ENCODE measurements at regions not wholly inside any gene's neighbourhood (a gene's known extent, or its start where the extent isn't known, plus 50 kb on each side); places are given as distances from the start of the nearest gene placed in this dataset.
"Not testable (repeated sequence)": the region's sequence is repeated elsewhere in the genome, so short reads cannot be mapped to it uniquely, and the experiment has no call there.

DNA sequence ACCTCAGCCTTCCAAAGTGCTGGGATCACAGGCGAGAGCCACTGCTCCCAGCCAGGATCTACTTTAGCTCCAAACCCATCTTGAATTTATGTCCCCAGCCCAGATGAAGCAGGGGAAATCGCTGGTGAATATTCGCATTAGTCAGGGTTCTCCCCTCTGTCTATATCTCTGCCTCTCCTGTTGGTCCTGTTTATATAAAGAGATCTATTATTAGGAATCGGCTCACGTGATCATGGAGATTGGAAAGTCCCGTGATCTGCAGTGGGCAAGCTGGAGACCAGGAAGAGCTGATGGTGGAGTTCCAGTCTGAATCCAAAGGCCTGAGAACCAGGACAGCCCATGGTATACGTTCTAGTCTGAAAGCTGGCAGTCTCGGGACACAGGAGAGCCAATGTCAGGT lies 382.8 kb downstream of the SEC14L1 start:
- no peak for DNase-seq (ENCODE audit: low read depth in 2 of 2)

DNA sequence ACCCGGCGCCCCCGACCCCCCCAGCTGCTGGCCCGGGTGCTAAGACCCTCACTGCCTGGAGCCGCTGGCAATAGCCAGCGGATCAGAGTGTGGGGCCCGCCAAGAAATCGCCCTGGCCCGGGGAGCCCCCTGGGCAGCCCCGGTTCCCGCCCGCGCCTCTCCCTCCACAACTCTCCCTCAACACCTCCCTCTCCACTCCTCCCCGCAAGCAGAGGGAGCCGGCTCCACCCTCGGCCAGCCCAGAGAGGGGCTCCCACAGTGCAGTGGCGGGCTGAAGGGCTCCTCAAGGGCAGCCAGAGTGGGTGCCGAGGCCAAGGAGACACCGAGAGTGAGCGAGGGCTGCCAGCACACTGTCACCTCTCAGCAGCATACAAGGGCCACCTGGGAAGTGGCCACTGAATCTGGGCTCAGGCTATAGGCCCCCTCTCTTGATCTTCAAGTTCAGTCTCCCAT lies 385.5 kb downstream of the SEC14L1 start:
- DNase-seq (ENCODE audit: low read depth in 2 of 2) = no peak

DNA sequence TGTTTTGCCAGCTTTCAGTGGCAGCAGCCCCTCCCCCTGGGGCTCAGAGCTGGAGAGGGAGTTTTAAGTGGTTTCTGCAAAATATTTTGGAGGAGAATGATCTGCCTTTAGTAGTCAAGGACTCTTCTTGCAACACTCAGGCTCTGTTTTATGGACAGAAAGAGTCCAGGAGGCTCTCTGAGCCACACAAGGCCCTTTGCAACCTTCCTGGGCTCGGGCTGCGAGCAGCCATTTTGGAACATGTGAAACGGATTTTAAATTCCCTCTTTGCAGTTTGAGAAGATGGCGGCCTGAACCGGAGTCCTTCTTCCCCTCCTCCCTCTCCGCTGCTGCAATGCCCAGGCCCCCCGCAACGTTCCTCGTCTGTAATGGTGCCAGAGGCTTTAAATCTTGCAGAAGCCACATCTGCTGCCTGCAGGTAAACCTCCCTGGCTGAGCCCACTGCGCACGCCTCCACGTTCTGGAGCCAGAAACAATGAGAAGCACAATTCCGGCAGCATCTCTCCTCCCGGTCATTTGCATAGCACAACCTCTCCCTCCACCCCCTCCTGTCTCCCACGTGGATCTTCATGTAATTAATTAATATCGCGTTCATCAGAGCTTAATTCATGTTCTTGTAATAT lies 386.1 kb downstream of the SEC14L1 start:
- DNase-seq (ENCODE audit: low read depth in 2 of 2) = no peak

GRCh38 chr17:77527409-77527808 lies 386.6 kb downstream of the SEC14L1 start:
- DNase-seq (ENCODE audit: low read depth in 2 of 2) = no peak

GRCh38 chr17:77527836-77528505 lies 387.2 kb downstream of the SEC14L1 start:
- no peak for DNase-seq (ENCODE audit: low read depth in 2 of 2)

GRCh38 chr17:77528516-77529327 lies 388.0 kb downstream of the SEC14L1 start:
- DNase-seq (ENCODE audit: low read depth in 2 of 2) = no peak

DNA sequence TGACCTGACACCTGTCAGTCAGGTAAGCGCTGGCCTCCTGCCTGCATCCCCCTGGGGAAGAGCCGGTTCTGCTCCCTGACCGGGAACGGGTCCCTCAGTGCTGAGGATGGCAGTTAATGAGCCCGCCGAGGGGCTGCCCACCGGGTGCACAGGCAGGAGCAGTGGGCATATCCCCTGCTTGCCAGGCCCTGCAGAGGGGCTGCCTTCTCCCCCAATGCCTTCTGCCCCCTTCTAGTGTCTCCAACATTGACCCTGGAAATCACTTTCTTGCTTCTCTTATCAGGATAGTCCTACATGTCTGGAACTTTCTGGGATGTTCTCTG lies 388.5 kb downstream of the SEC14L1 start:
- no peak for DNase-seq (ENCODE audit: low read depth in 2 of 2)

DNA sequence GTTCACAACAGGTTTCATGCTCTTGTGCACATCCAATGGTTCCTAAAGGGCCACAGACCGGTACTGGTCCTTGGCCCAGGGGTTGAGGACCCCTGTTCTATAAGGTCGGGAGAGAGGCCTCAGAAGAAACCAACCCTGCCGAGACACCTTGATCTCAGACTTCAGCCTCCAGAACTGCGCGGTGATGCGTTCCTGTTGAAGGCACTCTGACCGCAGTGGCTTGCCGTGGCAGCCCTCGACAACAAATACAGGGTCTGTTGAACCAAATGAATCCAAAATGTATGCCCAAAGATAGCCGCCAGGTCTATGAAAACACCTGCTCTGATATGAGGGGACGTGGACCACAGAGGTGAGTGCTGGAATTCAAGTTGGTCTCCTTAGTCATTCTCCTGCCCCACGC lies 389.8 kb downstream of the SEC14L1 start:
- DNase-seq (ENCODE audit: low read depth in 2 of 2) = no peak

- no peak for DNase-seq (ENCODE audit: low read depth in 2 of 2)
Observed at GRCh38 chr17:77531002-77531401, 390.2 kb downstream of the SEC14L1 start.

GRCh38 chr17:77531641-77532040 lies 390.9 kb downstream of the SEC14L1 start:
- DNase-seq (ENCODE audit: low read depth in 2 of 2) = no peak

DNA sequence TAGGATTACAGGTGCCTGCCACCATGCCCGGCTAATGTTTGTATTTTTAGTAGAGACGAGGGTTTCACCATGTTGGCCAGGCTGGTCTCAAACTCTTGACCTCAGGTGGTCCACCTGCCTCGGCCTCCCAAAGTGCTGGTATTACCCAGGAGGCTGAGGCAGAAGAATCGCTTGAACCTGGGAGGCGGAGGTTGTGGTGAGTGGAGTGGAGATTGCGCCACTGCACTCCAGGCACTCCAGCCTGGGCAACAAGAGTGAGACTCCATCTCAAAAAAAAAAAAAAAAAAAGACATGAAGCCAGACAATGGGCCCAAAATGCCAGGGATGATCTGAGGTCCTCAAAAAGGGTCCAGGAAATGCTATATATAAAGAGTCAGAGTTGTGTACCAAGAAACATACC lies 392.9 kb downstream of the SEC14L1 start:
- not testable (repeated sequence) for DNase-seq (ENCODE audit: low read depth in 2 of 2)

DNA sequence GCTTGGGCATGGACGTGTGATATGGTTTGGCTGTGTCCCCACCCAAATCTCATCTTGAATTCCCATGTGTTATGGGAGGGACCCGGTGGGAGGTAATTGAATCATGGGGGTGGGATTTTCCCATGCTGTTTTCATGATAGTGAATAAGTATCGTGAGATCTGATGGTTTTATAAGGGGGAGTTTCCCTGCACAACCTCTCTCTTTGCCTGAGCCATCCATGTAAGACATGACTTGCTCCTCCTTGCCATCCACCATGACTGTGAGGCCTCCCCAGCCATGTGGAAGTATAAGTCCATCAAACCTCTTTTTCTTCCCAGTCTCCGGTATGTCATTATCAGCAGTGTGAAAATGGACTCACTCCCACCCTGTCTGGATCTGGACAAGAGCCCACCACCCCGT lies 393.4 kb downstream of the SEC14L1 start:
- no peak for DNase-seq (ENCODE audit: low read depth in 2 of 2)

DNA sequence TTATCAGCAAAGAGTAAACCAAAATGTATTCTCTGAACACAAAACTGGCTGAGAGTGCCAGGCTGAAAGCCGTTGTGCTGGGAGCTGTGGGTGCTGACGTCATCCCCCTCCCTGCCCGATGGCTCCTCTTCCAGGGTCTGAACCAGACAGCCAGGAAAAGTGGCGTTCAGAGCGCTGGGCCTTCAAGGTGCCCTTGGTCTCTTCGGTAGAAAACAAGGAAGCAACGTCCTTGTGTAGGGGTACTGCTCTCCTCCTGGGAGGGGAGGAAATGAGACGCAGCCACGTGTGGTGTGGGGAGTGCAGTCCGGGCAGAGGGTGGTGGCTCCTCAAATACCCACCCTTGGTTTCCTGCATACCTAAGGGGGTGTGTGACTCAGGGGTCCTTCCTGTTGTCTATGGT lies 394.7 kb downstream of the SEC14L1 start:
- DNase-seq (ENCODE audit: low read depth in 2 of 2) = no peak

DNA sequence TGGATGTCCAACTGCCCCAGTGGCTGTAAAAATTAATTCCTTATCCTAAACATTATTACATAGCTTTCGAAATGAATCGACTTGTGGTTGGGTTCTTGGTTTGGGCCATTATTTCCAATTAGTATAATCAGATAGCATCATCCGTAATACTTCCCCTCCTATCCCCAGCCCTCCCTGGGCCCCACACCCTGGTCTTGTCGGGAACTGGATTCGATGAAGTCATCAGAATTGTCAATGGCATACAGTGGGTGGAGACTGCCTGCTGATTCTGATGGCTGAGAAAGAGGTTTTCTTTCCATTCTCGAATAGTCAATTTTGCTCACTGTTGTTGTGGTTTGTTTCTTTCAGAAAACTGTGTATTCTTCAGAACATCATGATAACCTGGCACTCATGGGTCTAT lies 395.1 kb downstream of the SEC14L1 start:
- no peak for DNase-seq (ENCODE audit: low read depth in 2 of 2)

GRCh38 chr17:77537566-77537965 lies 396.8 kb downstream of the SEC14L1 start:
- DNase-seq (ENCODE audit: low read depth in 2 of 2) = no peak

GRCh38 chr17:77540531-77540930 lies 399.8 kb downstream of the SEC14L1 start:
- no peak for DNase-seq (ENCODE audit: low read depth in 2 of 2)

DNA sequence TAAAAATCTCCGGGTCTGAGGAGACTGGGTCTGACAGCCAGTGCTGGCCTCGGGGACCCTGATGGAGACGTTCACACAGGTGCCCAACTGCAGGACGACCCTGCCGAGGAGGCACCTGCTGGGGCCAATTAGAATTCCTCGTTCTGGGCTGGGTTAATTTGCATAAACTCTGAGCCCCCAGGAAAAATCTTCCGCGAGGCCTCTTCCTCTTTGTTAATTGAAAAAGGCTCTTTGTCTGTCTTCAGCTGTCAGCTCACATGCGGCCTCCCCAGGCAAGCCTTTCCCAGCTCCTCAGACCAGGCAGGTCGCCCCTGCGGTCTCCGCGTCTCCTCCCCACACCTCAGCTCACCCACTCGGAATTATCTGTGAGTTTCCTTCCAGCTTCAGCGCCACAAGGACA lies 400.2 kb downstream of the SEC14L1 start:
- no peak for DNase-seq (ENCODE audit: low read depth in 2 of 2)

DNA sequence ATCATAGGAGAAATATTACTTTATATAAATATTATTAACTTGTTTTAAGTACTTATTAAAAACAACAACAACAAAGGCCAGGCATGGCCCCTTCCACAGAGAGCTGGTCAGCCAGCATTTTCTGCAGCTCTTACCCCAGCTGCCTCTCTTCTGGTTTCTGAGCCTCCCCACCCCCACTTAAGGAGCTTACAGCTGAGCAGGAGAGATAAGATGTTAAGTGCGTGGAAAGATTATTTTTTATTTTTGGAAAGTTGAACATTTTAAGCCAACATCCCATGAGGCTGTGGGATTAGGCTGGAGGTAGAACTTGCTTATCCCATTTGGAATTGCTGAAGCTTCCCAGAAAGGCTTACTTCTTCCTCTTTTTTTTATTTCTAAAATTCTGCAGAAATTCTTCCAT lies 401.2 kb downstream of the SEC14L1 start:
- DNase-seq (ENCODE audit: low read depth in 2 of 2) = no peak

- peak; percentile 27 to 29 for DNase-seq (ENCODE audit: low read depth in 2 of 2)
Observed at GRCh38 chr17:77542551-77543490, 402.1 kb downstream of the SEC14L1 start.

GRCh38 chr17:77543801-77544200 lies 403.0 kb downstream of the SEC14L1 start:
- no peak for DNase-seq (ENCODE audit: low read depth in 2 of 2)

DNA sequence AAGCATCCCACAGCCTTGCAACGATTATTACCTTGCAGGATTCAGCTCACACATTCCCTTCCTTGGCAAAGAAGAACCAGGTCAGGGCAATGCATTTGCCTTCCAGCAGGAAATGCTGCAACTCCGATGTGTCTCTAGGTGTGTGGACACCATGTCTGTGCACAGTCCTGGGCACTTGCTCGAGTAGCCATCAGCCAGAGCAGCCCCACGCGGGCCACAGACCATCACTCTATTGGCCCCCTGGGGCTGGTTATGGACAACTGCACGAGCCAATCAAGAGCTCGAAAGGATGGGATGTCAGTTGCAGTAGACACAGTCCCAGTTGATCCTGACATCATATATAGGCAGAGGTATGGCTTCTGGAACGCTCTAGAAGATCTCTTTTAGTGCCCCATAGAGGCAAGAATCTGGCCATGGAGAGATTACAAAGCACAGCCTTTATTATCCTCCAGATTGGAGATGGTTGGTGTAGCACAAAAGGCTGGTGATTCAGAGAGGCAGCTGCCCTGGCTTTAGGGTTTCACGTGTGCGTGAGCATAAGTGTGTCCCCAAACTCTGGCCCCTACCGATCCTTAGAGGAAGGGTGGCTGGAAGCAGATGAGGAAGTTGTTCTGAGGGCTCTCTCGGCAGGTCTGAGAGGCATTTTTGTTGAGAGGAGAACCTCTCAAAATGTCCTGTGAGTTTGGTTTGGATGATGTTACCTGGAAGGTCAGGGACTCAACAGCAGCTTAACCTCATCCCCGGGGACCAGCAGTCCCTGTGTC lies 403.8 kb downstream of the SEC14L1 start:
- DNase-seq (ENCODE audit: low read depth in 2 of 2) = no peak
